ENCODE measurements at regions not wholly inside any gene's neighbourhood (a gene's known extent, or its start where the extent isn't known, plus 50 kb on each side); places are given as distances from the start of the nearest gene placed in this dataset.

DNA sequence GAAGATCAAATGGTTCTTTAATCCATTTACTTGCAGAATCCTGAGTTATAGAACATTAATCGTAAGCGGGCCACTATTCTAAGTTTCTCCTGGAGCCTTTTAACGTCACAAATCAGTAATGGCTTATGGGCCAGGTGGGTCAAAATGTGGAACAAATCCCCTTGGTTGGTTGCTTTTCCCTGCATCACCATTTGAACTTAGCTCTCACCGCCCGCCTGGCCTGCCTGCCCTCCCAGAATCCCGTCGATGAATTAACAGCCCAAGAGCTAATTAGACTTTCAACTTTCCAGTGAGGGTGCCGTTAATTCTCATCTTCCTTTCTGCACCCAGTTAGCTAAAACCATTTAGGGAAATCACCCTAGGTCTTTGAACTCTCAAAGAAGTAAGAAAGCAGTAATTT, 205.5 kb downstream of the RNF152 start:
- Mint-ChIP-seq H3K27ac (no peak overlapping the region), H3K4me1 (ENCODE audit: low read depth) (no peaks in the 10 kb centered on the region), H3K9me3 (no peaks in the 10 kb centered on the region), H3K36me3 (ENCODE audit: low read depth) (no peaks in the 10 kb centered on the region), H3K27me3 (ENCODE audit: low read depth) (no peaks in the 10 kb centered on the region), H3K4me3 (no peak overlapping the region)
- no peak for DNase-seq
- intact Hi-C loops (cut with micrococcal nuclease) = no loop called here
- CTCF ChIA-PET = no interaction called here

DNA sequence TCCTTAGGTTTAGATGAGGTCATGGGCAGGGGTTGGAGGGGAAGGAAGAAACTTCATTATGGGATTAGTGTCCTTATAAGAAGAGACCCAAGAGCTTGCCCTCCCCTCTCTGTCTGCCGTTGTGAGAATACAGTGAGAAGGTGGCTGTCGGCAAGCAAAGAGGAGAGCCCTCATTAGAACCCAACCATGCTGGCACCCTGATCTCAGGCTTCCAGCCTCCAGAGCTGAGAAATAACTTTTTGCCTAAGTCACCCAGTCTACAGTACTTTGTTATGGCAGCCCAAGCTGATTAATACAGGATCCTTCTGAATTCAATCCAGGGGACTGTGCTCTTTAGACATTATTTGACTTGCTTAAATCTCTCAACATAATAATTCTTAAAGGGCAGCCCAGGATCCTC, 209.0 kb downstream of the RNF152 start:
- Mint-ChIP-seq H3K4me3 (no peak overlapping the region), H3K9me3 (peaks cover 9% of the 10 kb centered on the region), H3K4me1 (ENCODE audit: low read depth) (no peaks in the 10 kb centered on the region), H3K27ac (no peak overlapping the region), H3K27me3 (ENCODE audit: low read depth) (no peaks in the 10 kb centered on the region), H3K36me3 (ENCODE audit: low read depth) (peaks cover 3% of the 10 kb centered on the region)
- CTCF ChIA-PET = no interaction called here
- no peak for DNase-seq
- intact Hi-C loops (cut with micrococcal nuclease) = no loop called here

DNA sequence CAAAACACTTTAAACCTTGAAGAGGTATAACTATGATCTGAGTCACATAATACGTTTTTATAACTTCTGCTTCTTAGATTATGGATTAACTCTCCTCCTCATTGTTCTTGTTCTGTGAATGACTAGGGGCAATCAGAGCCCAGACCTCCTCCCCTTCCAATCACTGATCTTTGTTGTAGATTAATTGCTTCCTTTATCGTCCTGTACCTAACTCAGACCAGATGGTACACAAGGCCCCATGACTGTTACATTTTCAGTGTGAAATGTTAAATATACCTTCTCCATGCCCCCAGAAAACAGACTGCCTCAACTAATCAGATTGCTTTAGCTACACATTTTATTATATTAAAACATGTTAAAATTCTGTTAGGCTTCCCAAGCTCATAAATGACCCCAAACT, 211.7 kb downstream of the RNF152 start:
- Mint-ChIP-seq H3K27me3 (ENCODE audit: low read depth) (no peaks in the 10 kb centered on the region), H3K4me3 (no peak overlapping the region), H3K27ac (no peak overlapping the region), H3K9me3 (peaks cover 13% of the 10 kb centered on the region), H3K4me1 (ENCODE audit: low read depth) (no peaks in the 10 kb centered on the region), H3K36me3 (ENCODE audit: low read depth) (peaks cover 3% of the 10 kb centered on the region)
- CTCF ChIA-PET = no interaction called here
- no peak for DNase-seq
- intact Hi-C loops (cut with micrococcal nuclease) = no loop called here

DNA sequence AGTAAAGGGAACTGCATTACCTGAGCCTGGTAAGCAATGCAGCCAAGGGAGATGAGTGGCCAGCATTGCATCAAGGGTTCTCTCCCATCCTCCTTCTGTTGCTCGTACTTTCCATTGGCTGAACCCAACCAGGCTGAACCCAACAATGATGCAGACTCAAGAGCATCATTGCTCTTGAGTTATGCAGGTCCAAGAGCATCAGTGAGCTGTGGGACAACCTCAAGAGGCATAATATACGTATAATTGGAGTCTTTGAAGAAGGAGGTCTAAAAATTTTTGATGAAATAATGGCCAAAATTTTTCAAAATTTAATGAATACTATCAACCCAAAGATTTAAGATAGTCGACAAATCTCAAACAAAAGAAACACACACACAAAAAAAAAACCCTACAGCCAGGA, 213.0 kb downstream of the RNF152 start:
- no peak for DNase-seq
- CTCF ChIA-PET = no interaction called here
- Mint-ChIP-seq H3K27me3 (ENCODE audit: low read depth) (peaks cover 5% of the 10 kb centered on the region), H3K4me1 (ENCODE audit: low read depth) (no peaks in the 10 kb centered on the region), H3K36me3 (ENCODE audit: low read depth) (peaks cover 3% of the 10 kb centered on the region), H3K9me3 (peaks cover 13% of the 10 kb centered on the region), H3K27ac (no peak overlapping the region), H3K4me3 (no peak overlapping the region)
- intact Hi-C loops (cut with micrococcal nuclease) = no loop called here

DNA sequence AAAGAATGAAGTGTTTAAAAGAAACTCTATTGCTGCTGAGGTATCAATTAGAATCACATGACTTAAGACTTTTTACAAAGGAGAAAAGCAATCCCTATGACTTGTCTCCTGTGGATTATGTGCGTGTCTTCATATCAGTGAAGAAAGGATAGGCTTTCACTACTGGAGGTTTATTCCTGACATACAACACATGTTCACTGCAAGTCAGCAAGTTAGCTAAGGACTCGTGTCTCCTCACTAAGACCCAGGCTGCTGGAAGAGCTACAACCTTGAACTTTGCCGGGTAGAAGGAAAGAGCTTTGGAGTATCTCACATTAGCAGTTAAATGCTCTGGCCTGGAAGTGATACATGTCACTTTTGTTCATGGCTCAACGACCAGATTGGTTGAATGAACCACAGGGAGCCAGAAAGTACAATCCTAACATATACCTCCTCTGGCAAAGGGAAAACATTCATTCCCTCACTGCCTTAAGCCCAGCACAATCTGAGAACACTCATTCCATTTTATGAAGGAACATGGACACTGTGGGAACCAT, 215.3 kb downstream of the RNF152 start:
- H3K4me3 Mint-ChIP-seq = no peak overlapping the region
- CTCF ChIA-PET = no interaction called here
- intact Hi-C loops (cut with micrococcal nuclease) = no loop called here
- no peak for DNase-seq
- no peaks in the 10 kb centered on the region for H3K4me1 Mint-ChIP-seq (ENCODE audit: low read depth)
- no peak overlapping the region for H3K27ac Mint-ChIP-seq
- H3K9me3 Mint-ChIP-seq = peaks cover 13% of the 10 kb centered on the region
- H3K27me3 Mint-ChIP-seq (ENCODE audit: low read depth) = peaks cover 8% of the 10 kb centered on the region
- H3K36me3 Mint-ChIP-seq (ENCODE audit: low read depth) = peaks cover 3% of the 10 kb centered on the region

DNA sequence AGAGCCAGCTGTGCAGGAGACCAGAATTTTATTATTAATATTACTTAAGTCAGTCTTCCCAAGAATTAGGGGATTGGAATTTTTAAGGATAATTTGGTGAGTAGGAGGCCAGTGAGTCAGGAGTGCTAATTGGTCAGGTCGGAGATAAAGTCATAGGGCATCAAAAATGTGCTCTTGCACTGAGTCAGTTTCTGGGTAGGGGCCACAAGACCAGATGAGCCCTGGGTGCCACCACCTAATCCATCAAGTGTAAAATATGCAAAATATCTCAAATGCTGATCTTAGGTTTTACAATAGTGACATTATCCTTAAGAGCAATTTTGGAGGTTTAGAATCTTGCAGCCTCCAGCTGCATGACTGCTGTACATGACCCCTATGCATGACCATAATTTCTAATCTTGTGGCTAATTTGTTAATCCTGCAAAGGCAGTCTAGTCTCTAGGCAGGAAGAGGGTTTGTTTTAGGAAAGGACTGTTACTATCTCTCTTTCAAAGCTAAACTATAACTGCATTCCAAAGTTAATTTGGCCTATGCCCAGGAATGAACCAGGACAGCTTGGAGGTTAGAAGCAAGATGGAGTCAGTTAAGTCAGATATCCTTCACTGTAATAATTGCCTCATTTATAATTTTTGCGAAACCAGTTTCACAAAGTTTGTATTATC, 215.9 kb downstream of the RNF152 start:
- Mint-ChIP-seq H3K36me3 (ENCODE audit: low read depth) (peaks cover 3% of the 10 kb centered on the region), H3K9me3 (peaks cover 13% of the 10 kb centered on the region), H3K4me1 (ENCODE audit: low read depth) (no peaks in the 10 kb centered on the region), H3K27me3 (ENCODE audit: low read depth) (peaks cover 8% of the 10 kb centered on the region), H3K4me3 (no peak overlapping the region), H3K27ac (no peak overlapping the region)
- DNase-seq = no peak
- CTCF ChIA-PET = no interaction called here
- intact Hi-C loops (cut with micrococcal nuclease) = no loop called here

DNA sequence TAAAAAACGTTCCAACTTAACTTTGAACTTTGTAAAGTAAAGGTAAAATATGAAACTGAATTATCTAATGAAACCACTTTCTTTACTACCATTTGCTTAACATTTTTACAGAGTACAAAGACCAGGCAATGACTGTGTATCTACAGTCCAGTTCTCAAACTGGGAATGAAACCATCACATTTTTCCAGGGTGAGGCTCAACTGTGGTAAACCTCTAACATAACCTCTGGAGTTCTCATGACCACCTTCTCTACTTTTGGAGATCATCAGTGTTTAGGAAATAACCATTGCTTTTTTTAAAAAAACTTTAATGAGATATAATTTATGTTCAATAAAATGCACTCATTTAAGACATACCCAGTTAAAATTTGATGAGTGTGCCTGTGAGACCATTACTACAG, 223.5 kb downstream of the RNF152 start:
- Mint-ChIP-seq H3K27me3 (ENCODE audit: low read depth) (peaks cover 12% of the 10 kb centered on the region), H3K36me3 (ENCODE audit: low read depth) (no peaks in the 10 kb centered on the region), H3K4me1 (ENCODE audit: low read depth) (no peaks in the 10 kb centered on the region), H3K4me3 (no peak overlapping the region), H3K9me3 (no peaks in the 10 kb centered on the region), H3K27ac (no peak overlapping the region)
- CTCF ChIA-PET = no interaction called here
- intact Hi-C loops (cut with micrococcal nuclease) = no loop called here
- no peak for DNase-seq

DNA sequence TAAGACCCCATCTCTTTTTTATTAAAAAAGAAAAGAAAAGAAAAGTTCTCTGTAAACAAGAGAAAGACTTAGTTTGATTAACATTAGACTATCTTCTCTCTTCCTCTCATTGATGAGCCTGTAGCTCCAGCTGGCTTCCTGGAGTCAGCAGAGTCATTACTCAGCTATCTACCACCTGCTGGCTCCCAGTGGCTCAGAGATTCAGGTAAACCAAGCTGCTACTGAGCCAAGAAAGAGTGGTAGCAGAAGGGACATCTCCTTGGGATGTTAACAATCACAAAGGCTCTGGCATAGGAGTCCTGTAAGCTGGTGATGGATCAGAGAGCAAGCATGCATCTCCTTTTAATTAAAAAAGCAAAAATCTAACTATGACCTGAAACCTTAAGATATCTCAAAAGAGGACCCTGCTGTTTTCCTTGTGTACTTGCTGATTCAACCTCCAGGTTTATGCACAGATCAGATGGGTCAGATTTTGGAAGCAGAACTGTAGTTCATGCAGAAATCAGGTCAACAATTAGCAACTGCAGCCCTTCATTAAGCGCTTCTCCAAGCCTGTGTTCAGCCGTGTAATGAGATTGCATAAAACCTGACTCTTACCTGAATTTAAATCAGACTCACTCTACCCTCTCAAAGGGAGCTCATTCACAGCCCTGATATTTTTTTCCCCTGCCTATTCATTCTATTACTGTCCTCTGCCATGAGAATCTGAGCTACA, 225.8 kb downstream of the RNF152 start:
- CTCF ChIA-PET = interaction anchor here (1.0 to 1.2 kb wide), 2 partner anchors 29 to 30 kb away, joined by 3 read pairs; no protein-coding TSS in a partner anchor

DNA sequence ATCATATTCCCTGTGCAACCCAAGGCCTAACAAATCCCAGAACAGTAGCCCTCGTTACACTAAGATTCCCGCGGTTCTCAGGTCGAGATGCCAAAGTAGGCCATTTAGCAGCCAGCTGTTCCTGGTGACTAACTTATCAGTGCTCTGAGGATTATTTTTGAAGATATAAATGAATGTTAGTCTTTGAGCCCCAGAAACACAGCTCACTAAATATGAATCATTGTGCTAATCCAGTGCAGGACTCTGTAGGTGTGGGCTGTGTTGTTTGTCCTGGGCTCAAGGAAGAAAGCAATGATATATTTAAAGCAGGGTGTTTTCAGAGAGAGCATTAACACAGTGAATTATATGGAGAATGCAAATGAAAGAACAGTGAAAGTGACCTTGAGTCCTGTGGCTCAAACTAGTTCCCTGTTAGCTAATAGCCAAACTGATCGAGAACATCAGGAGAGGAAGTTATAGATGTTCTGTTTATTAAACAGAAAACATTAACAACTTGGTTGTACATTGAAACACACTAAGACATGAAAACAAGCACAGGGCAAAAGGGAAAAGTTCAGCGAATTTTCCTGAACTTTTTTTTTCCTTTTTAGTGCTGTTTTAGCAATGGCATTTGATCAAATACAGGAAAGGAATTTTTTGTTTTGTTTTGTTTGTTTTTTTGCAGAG, 228.3 kb downstream of the RNF152 start:
- DNase-seq = no peak
- CTCF ChIA-PET = no interaction called here
- Mint-ChIP-seq H3K9me3 (peaks cover 4% of the 10 kb centered on the region), H3K36me3 (ENCODE audit: low read depth) (no peaks in the 10 kb centered on the region), H3K4me1 (ENCODE audit: low read depth) (no peaks in the 10 kb centered on the region), H3K27me3 (ENCODE audit: low read depth) (peaks cover 18% of the 10 kb centered on the region), H3K4me3 (no peak overlapping the region), H3K27ac (no peak overlapping the region)
- intact Hi-C loops (cut with micrococcal nuclease) = no loop called here

More for the DNA sequence above, 225.8 kb downstream of the RNF152 start:
- H3K4me1 Mint-ChIP-seq (ENCODE audit: low read depth) = no peaks in the 10 kb centered on the region
- peaks cover 2% of the 10 kb centered on the region for H3K9me3 Mint-ChIP-seq
- H3K27ac Mint-ChIP-seq = no peak overlapping the region
- no peak for DNase-seq
- no peak overlapping the region for H3K4me3 Mint-ChIP-seq
- H3K36me3 Mint-ChIP-seq (ENCODE audit: low read depth) = no peaks in the 10 kb centered on the region
- peaks cover 13% of the 10 kb centered on the region for H3K27me3 Mint-ChIP-seq (ENCODE audit: low read depth)
- intact Hi-C loops (cut with micrococcal nuclease) = no loop called here

DNA sequence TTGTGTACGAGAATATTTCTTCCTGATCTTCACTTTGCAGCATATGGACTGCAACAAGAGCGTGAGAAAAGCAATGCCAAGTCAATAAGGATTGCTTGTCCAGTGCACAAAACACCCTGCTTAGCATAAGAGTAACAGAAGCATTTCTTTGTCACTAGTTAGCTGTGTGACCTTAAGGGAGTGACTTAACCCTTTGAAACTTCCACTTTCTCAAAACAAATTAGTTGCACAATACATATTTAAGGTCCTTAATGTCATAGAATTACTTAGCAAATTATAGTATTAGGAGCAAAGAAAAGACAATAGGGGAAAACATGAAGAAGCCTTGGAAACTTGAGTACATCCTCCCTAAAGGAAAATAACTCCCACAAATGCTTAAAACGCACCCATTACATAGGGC, 230.1 kb downstream of the RNF152 start:
- Mint-ChIP-seq H3K27me3 (ENCODE audit: low read depth) (peaks cover 13% of the 10 kb centered on the region), H3K4me3 (no peak overlapping the region), H3K36me3 (ENCODE audit: low read depth) (no peaks in the 10 kb centered on the region), H3K9me3 (peaks cover 4% of the 10 kb centered on the region), H3K4me1 (ENCODE audit: low read depth) (no peaks in the 10 kb centered on the region), H3K27ac (no peak overlapping the region)
- DNase-seq = no peak
- intact Hi-C loops (cut with micrococcal nuclease) = no loop called here
- CTCF ChIA-PET = no interaction called here

DNA sequence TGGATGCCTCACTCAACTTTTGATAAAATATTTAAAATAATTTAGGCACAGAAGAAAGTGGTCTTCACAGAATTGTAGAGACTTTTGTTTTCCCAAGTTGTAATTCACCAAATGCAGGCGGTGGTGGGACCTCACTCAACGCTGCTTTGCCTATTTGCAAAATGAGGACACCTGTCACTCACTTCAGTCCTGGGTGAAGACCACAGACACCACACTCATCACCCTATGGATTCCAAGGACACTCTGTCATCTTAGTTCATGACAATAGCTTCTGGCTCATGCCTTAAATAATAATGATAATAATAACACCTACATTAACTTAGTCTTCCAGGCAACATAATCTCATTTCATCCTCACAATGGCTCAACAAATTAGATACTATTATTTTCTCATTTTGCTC, 234.4 kb downstream of the RNF152 start:
- DNase-seq = no peak
- no peaks in the 10 kb centered on the region for H3K4me1 Mint-ChIP-seq (ENCODE audit: low read depth)
- H3K9me3 Mint-ChIP-seq = peaks cover 7% of the 10 kb centered on the region
- intact Hi-C loops (cut with micrococcal nuclease) = no loop called here
- no peak overlapping the region for H3K27ac Mint-ChIP-seq
- H3K36me3 Mint-ChIP-seq (ENCODE audit: low read depth) = no peaks in the 10 kb centered on the region
- CTCF ChIA-PET = interaction anchor here (1.3 kb wide), 1 partner anchor 22 kb away, joined by 3 read pairs; no protein-coding TSS in a partner anchor
- peaks cover 15% of the 10 kb centered on the region for H3K27me3 Mint-ChIP-seq (ENCODE audit: low read depth)
- H3K4me3 Mint-ChIP-seq = no peak overlapping the region

DNA sequence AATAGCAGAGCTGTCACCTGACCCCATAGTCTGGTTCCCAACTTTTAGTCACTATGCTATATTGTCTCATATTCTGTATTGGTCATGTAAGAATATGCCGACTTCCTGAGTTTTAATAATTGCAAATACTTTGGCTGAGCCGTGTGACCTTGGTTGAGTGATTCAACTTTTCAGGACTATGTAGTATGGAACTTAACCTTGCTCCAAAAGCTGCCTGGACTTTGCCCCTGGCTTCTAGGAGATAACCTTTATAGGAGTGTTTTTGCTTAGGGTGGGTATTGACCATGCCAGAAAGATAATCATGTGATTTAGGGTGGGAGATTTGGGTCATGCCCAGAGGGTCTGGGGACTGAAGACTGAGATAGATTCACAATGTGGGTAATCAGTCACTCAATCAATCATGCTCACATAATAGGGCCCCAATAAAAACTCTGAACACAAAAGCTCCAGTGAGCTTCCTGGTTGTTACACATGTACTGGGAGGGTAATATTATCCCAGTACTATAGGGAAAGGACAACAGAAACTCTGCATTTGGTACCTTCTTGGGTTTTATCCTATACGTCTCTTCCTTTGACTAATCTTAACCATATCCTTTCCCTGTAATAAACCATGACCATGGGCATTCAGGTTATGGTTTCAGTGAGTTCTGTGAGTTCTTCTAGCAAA, 235.6 kb downstream of the RNF152 start:
- H3K27me3 Mint-ChIP-seq (ENCODE audit: low read depth) = peaks cover 11% of the 10 kb centered on the region
- no peak for DNase-seq
- no peaks in the 10 kb centered on the region for H3K36me3 Mint-ChIP-seq (ENCODE audit: low read depth)
- CTCF ChIA-PET = interaction anchor here (0.7 to 1.3 kb wide), 2 partner anchors 21 to 283 kb away, joined by 3 read pairs; no protein-coding TSS in a partner anchor
- H3K4me3 Mint-ChIP-seq = no peak overlapping the region
- H3K27ac Mint-ChIP-seq = no peak overlapping the region
- H3K4me1 Mint-ChIP-seq (ENCODE audit: low read depth) = no peaks in the 10 kb centered on the region
- peaks cover 7% of the 10 kb centered on the region for H3K9me3 Mint-ChIP-seq
- intact Hi-C loops (cut with micrococcal nuclease) = no loop called here

All from activated naive CD4-positive, alpha-beta T cell treated with anti-CD3 and anti-CD28 coated beads for 36 hours (primary cell).